GM12873 (cell line): ENCODE measurements at regions not wholly inside any gene's neighbourhood (a gene's known extent, or its start where the extent isn't known, plus 50 kb on each side); places are given as distances from the start of the nearest gene placed in this dataset.

Source experiments
- TF ChIP-seq, protein P1 (sequence below): IDR thresholded peaks from 2 replicates; pipeline ENCODE4 v1.5.1; 2012; ENCODE audit warnings: low read depth, mild to moderate bottlenecking, moderate library complexity, low read length, control low read depth; ENCODE audit not compliant: insufficient read depth; ENCODE audit errors: missing control alignments

DNA sequence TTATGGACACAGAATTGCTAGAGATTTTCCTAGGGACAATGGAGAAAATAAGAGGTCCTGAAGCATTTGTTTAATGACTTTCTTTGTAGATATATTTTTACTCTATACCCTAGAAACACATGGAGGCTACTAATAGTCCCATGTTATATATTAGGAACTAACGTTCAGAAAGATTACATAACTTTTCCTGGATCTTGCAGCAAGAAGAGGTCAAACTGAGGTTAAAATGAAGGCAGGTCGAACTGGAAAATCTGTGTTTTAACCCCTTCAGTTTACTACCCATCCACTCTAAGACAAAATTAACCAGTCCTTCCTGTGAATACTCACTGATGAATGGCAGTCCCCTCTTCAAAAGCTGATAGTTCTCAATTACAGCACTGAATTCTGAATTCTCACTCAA is 1415.8 kb upstream of the CELF4 start:
- TF ChIP-seq, protein P1, sequence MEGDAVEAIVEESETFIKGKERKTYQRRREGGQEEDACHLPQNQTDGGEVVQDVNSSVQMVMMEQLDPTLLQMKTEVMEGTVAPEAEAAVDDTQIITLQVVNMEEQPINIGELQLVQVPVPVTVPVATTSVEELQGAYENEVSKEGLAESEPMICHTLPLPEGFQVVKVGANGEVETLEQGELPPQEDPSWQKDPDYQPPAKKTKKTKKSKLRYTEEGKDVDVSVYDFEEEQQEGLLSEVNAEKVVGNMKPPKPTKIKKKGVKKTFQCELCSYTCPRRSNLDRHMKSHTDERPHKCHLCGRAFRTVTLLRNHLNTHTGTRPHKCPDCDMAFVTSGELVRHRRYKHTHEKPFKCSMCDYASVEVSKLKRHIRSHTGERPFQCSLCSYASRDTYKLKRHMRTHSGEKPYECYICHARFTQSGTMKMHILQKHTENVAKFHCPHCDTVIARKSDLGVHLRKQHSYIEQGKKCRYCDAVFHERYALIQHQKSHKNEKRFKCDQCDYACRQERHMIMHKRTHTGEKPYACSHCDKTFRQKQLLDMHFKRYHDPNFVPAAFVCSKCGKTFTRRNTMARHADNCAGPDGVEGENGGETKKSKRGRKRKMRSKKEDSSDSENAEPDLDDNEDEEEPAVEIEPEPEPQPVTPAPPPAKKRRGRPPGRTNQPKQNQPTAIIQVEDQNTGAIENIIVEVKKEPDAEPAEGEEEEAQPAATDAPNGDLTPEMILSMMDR = no peak

DNA sequence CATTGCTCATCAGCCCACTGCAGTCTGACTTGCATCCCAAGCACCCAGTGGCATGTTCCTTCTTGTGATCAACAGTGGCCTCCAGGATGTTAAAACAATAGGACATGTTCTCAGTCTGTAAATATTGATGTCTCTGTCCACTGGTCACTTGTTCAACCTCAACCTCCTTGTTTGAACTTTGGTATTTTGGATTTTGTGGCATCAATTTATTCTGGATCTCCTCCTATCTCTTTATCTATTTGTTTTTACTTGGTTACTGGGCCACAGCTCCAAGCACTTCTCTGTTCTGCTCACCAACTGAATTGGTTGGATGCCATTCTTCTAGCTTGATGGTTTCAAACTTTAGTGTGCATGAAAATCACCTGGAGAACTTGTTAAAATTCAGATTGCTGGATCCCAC is 1414.8 kb upstream of the CELF4 start:
- TF ChIP-seq, protein P1 = no peak

- TF ChIP-seq, protein P1 = no peak
These were observed 1407.0 kb upstream of the CELF4 start for GRCh38 chr18:38972571-38972970.

DNA sequence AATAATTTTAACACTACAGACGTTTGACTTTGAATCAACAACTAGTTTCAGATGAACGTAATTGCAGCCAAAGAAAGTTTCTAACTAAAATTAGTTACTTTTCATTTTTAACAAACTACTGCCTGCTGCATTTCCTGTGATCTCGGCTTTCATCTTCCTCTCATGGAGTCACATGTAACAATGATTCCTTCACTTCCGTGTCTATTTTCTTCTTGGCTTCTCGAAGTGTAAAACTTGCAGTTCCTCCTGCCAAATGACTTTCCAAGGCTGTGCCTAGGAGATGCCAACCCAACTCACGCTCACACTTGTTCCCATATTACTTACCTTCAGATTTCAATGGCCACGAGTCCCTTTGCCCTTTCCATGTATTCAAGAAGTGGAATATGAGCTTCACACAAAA is 1406.3 kb upstream of the CELF4 start:
- TF ChIP-seq, protein P1 = no peak

DNA sequence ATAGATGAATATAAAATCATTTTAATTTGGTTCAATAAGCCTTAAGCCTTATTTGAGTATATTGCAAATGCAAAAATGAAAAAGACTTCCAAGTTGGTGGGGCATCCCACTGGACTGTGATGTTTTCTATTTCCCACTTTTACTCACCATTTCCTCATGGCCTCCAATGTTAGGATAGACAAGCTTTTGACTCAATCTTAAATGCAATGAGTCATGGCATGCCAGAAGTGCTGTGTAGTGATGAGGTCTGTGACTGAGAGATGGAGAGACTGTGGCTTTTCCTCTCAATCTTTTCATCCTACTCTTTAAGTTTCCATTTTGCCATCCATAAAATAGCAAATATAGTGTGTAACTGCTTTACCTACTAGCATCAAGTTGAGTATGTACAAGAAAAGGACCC is 1401.2 kb upstream of the CELF4 start:
- TF ChIP-seq, protein P1 = no peak

DNA sequence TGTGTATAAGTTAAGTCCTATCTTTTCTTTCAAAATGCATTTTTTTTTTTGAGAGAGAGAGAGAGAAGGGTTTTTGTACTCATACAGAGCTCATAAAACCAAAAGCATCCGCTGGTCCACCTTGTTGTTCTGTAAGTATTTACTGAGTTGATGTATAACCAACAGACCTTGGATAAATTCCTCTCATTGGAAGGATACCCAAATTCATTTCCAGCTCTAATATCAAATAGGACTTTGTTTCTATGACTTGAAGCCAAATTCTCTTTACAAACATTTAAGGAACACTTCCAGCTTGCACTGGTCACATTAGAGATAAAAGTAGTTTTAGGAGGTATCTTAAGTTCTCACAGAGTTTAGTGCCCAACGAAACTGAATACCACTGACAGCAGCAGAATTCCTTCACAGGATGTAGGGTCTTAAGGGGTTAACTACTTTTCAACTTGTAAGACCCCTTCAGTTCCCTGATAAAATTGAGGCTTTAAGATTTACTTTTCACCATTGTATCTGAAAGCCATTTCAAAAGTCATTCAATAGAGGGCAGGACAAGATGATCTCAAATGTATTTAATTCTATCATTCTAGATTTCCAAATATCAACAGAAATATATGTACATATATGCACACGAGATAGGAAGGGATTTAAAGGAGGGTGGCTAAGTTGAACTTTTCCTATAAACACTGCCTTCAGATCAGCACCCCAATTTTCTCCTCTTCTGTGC is 1398.5 kb upstream of the CELF4 start:
- TF ChIP-seq, protein P1 = no peak

- TF ChIP-seq, protein P1 = no peak
These were observed 1396.3 kb upstream of the CELF4 start for GRCh38 chr18:38961880-38962279.
